ENCODE measurements at regions not wholly inside any gene's neighbourhood (a gene's known extent, or its start where the extent isn't known, plus 50 kb on each side); places are given as distances from the start of the nearest gene placed in this dataset.
"Not testable (repeated sequence)": the region's sequence is repeated elsewhere in the genome, so short reads cannot be mapped to it uniquely, and the experiment has no call there.

GRCh38 chr18:11479031-11479430 lies 130.4 kb upstream of the SLC35G4 start:
- TF ChIP-seq CTCF (IDR thresholded peaks at IDR 0.05; ENCODE audit: poor library complexity); EZH2 (IDR thresholded peaks at IDR 0.05; ENCODE audit: borderline replicate concordance); EZH2phosphoT487 (IDR thresholded peaks at IDR 0.05; ENCODE audit: low read depth, severe bottlenecking, unreplicated experiment): not testable (repeated sequence)

Measured in hepatocyte (in vitro differentiated cells).